ENCODE measurements at regions not wholly inside any gene's neighbourhood (a gene's known extent, or its start where the extent isn't known, plus 50 kb on each side); places are given as distances from the start of the nearest gene placed in this dataset.

GRCh38 chr3:181486141-181486885 lies 225.4 kb upstream of the SOX2 start:
- TF ChIP-seq CTCF (IDR thresholded peaks at IDR 0.05) (no peak), POLR2A (IDR thresholded peaks at IDR 0.05) (no peak)

Data from body of pancreas (tissue), 4 donors.